HG03066 (cell line): ENCODE measurements at regions not wholly inside any gene's neighbourhood (a gene's known extent, or its start where the extent isn't known, plus 50 kb on each side); places are given as distances from the start of the nearest gene placed in this dataset.

Source experiments
- ATAC-seq: cut with Tn5 transposase; IDR thresholded peaks from one replicate; pipeline ENCODE4 v1.9.1; 2021; ENCODE audit warnings: low read depth; ENCODE audit not compliant: unreplicated experiment

DNA sequence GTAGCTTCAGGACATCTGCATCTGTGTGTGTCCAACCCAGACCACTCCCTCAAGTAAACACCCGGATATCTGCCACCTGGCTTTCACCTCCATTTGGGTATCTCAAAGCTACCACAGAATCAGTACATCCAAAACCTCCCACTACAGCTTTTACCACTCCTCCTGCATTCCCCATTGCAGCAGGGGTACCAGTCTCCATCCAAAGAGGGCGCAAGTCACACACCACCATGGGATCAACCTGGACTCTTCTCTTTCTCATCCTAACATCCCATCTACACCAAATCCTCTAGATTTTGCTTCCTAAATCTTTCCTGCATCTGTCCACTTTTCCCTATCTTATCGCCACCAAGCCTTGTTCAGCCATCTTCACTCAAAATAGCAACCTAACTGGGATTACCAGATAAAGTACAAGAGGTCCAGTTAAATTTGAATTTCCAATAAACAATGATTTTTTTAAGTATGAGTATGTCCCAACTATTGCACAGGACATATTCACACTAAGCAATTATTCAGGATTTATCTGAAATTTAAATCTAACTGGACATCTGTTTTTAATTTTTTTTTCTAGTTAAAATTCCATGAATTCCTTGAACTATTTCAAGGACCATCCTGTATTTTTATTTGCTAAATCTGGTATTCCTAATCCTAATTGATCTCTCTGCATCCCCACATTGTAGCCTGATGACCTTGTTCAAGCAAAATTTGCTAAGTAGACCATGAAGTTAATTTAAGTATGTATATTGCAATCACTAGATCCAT lies 164.3 kb upstream of the MLN start:
- ATAC-seq = no peak

- ATAC-seq = no peak
These were observed 163.5 kb upstream of the MLN start for GRCh38 chr6:33967265-33967767.

DNA sequence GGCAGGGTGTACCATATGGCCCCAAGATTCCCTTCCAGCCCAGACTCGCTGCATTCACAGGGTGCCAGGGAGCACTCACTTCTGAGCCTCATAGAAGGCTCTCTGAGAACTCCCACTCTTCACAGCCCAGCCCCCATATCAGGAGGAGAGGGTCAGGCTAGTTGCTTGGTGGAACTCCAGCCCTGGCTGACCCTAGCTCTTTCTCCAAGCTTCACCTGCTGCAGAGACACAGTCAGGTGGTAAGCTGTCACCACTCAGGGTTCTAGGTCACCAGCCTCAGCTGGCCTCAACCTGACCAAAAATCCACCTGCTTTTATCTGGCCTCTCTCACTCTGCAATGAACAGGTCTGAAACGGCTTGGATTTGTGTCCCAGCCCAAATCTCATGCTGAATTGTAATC lies 162.7 kb upstream of the MLN start:
- no peak for ATAC-seq

DNA sequence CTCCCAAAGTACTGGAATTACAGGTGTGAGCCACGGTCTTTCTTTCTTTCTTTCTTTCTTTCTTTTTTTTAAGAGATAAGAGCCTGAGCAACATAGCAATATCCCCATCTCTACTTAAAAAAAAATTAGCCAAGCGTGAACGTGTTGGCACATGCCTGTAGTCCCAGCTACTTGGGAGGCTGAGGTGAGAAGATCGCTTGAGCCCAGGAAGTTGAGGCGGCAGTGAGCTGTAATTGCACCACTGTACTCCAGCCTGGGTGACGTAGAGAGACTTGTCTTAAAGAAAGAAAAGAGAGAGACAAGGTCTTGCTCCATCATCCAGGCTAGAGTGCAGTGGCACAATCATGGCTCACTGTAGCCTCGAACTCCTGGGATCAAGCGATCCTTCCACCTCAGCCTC lies 162.0 kb upstream of the MLN start:
- ATAC-seq = no peak

DNA sequence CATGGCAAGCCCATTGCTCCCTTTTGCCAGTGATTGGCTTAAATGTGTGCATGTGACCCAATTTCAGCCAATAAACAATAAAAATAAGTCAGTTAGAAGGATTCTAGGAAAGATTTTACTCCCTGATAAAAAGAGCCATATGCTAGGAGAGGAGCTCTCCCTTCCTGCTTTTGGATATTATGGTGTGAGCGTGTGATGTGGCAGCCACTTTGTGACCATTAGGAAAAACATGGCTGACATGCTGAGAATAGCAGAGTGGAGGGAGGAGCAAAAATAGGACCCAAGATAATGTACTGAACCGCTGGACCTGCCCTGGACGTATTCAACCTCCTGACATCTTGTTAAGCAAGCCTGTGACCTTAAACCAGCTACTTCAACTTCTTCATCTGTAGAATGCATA lies 160.6 kb upstream of the MLN start:
- ATAC-seq = no peak

DNA sequence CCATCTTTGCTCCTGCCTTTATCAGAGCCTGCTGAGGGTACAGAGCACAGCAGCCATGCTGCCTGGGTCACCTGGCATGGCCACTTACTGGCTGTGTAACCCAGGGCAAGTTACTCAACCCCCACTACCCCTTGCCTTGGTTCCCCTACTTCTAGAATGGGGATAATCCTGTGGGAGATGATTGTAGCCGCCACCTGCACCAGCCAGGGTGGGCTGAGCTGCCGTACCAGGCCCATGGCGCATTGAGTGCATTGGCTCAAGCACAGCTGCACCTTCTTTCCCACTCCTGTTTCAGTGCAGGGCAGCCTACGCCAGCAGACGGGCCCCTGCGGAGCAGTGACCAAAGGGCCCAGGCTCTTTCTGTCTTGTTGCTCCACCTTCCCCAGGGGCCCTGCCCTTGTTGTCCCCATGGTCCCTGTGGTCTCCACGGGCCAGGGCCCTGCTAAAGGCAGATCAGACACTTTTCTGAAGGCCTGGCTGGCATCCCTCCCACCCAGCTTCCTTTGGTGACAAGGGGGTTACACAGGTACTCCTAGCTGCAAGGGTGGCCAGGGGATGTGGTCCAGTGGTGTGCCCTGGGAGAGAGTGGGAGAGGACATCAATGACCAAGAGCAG lies 159.4 kb upstream of the MLN start:
- ATAC-seq = no peak

DNA sequence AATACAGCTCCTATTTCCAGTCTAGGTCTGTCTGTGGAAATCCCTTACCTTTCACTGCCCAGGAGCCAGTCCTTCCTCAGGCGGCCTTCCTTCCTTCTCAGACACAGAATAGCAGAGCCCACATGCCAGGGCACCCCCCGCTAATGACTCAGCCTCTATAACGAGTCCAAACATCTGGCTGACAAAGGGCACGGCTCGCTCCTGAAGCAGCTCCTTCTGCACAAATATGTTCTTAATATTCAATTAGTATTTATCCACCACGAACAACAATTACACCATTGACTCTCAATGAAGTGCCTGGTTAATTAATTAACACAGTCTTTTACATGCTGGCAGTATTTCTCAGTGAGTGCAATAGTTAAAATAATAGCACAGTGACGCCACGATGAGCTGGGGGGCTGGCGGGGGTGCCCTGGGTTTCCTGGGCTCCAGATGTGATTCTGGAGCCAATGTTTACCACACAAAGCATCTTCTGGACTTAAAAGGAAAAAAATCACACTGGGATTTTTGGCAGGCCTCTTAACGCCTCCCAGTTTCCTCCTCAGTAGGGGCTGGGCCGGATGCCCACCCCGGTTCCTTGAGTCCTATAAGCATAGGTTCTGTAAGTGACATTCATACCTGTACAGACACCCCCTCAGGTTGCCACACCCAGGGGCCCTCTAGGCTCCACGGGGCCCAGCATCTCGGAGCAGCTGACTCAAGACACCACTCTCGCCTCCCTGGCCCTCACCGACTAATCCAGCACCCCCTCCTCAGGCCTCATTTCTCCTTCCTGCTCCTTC lies 158.6 kb upstream of the MLN start:
- ATAC-seq = no peak

DNA sequence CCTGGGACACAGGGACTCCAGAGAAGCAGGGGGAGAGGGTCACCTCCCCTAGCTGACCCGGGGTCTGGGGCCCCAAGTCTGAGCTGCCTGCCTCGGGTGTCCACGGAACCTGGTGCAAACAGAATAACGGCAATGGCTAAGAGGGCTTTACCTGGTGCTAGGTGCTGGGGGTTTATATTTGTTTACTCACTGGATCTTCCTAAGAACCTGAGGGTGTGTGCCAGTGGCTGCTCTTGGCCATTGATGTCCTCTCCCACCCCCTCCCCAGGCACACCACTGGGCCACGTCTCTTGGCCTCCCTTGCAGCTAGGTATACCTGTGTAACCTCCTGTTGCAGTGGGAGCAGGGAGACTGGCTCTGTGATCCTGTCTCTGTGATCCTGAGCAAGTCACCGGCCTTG lies 157.9 kb upstream of the MLN start:
- ATAC-seq = no peak

GRCh38 chr6:33960345-33961313 lies 156.8 kb upstream of the MLN start:
- ATAC-seq = no peak

DNA sequence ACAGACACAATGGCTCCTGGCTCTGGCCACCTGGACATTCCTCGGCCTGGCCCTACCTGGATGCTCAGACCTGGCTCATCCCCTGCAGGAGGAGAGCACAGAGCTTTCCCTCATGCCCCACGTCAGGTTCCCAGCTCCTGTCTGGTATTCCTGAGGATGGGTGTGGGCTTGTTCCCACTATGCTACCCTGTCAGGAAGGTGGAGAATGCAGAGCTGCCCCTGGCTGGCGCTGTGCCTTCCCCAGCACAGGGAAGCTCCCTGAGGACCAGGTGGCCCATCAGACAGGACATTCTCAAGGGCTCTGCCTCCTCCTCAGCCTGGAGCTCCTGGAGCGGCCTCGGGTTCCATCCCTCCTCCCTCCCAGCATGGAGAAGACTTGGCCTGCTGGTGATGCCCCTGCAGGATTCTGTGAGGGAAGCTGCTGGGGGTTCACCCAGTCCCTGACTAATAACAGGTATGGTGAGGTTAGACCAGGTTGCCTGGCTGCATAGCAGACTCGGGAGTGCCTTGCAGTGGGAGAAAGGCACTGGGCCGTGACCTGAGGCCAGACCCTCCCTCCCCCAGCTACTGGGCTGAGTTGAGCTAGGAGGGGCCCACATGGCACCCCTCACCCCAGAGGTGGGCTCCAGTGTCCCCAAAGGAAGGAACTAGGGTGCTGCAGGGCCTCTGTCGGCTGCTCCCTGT lies 156.0 kb upstream of the MLN start:
- no peak for ATAC-seq

- no peak for ATAC-seq
These were observed 155.5 kb upstream of the MLN start for GRCh38 chr6:33959329-33959651.

GRCh38 chr6:33958526-33959328 lies 154.9 kb upstream of the MLN start:
- no peak for ATAC-seq

DNA sequence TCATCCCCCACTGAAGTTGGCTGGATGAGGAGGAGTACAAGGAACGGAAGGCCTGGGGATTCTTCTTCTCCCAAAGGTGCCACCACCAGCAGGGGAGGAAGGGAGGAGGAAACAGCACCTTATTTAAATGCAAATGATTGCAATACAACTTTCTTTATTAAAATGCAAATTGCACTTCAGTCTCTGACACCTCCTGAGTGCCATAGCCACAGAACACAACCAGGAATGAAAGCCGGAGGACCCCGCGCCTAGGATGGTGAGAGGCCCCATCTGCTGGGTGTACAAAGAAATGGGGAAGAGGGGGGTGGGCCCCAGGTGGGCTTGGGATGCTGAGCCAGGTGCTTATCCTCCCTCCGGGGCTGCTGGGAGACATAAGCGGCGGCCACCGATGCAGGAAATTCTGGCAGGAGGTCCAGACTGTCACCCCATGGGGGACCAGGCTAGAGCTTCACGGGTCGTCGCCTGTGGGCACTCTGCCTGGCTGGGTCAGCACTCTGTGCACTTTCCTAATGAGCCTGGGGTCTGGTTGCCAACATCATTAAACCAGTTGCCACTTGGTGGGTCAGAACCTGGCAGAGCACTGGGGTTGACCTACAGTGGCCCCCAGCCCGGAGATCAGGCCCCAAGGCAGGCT lies 154.2 kb upstream of the MLN start:
- no peak for ATAC-seq

DNA sequence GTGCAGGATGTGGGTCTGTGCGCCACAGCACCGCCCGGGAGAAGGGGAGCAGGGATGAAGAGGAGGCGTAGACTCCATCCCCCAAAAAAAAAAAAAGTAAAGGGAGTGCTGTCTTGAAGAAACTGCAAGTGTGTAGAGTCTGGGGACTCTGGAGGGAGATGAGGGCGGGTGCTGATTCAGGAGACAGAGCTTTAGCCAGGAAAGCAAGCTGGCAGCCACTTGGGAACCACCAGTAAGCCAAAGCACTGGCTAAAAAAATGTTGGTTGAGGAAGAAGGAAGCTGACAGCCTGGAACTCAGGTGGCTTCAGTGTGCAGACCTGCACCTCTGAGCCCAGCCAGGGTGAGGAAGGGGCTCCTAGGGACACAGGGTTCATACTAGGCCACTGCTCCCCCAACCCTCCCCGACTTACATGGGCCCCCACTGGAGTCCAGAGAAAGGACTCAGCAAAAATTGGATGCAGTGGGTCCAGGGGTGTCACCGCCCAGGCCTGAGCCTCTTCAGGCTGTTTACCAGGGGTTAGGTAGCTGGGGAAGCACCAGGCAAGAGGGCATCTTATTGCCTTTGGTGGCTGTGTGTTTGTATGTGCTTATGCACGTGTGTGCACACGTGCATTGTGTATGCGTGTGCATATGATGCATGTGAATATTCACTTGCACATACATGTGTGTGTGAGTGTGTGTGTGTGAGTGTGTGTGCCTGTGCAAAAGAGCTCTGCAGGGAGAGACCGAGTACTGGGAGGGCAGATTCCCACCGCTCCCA lies 153.5 kb upstream of the MLN start:
- ATAC-seq = no peak

GRCh38 chr6:33956206-33956605 lies 152.4 kb upstream of the MLN start:
- ATAC-seq = no peak

- no peak for ATAC-seq
These were observed 151.8 kb upstream of the MLN start for GRCh38 chr6:33955566-33955965.

GRCh38 chr6:33954453-33954852 lies 150.7 kb upstream of the MLN start:
- no peak for ATAC-seq

DNA sequence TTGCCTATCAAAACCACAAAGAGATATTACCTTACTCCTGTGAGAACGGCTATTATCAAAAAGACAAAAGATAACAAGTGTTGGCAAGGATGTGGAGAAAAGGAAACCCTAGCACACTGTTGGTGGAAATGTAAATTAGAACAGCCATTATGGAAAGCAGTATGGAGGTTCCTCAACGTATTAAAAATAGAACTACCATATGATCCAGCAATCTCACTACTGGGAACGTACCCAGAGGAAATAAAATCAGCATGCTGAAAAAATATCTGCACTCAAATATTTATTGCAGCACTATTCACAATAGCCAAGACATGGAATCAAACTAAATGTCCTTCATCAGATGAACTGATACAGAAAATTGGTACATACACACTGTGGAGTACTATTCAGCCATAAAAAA lies 149.4 kb upstream of the MLN start:
- ATAC-seq = no peak
